ENCODE measurements at regions not wholly inside any gene's neighbourhood (a gene's known extent, or its start where the extent isn't known, plus 50 kb on each side); places are given as distances from the start of the nearest gene placed in this dataset.

- Histone ChIP-seq H3K4me2 (ENCODE audit: low read depth, low read length) (no peak overlapping the region), H3K4ac (ENCODE audit: low read depth, low read length) (no peak overlapping the region), H4K5ac (ENCODE audit: low read depth, low read length) (no peak overlapping the region), H3K4me1 (ENCODE audit: control insufficient read depth, insufficient read depth, low read length) (peaks cover 9% of the 10 kb centered on the region), H3K79me1 (ENCODE audit: low read depth in 1 of 2, low read length in 2 of 2) (no peaks in the 10 kb centered on the region), H3K18ac (ENCODE audit: low read depth, low read length) (no peak overlapping the region), H3K27me3 (ENCODE audit: control insufficient read depth, insufficient read depth, low read length) (no peaks in the 10 kb centered on the region), H2AK9ac (replicated peaks; ENCODE audit: low read depth, low read length, poor library complexity) (no peak overlapping the region), H3K23ac (ENCODE audit: low read depth, low read length) (no peak overlapping the region), H2BK5ac (ENCODE audit: low read depth, low read length, poor library complexity, severe bottlenecking) (no peak overlapping the region), H3K9me1 (ENCODE audit: insufficient read depth, low read length) (peaks cover 3% of the 10 kb centered on the region; the same call in 1 of the 2 replicates), H3K27ac (ENCODE audit: insufficient read depth, low read length) (no peak overlapping the region), H4K20me1 (ENCODE audit: insufficient read depth, low read length) (no peaks in the 10 kb centered on the region), H3K14ac (replicated peaks; ENCODE audit: low read depth, low read length) (no peak overlapping the region), H3K9me3 (ENCODE audit: control insufficient read depth, insufficient read depth, low read length) (peaks cover 13% of the 10 kb centered on the region), H2BK20ac (ENCODE audit: low read depth, low read length) (peak overlapping the region; percentile 34; the same call in 1 of the 2 replicates), H4K91ac (ENCODE audit: insufficient read depth, low read depth, low read length) (no peak overlapping the region), H2AFZ (replicated peaks; ENCODE audit: low read length, poor library complexity) (no peak overlapping the region), H3K56ac (ENCODE audit: extremely low read depth, insufficient read depth, low read length) (no peak overlapping the region), H3K36me3 (ENCODE audit: control insufficient read depth, insufficient read depth, low read length) (no peaks in the 10 kb centered on the region), H2AK5ac (ENCODE audit: low read depth, low read length) (no peak overlapping the region), H2BK15ac (ENCODE audit: low read depth, low read length) (no peak overlapping the region; the same call in 2 of the 3 replicates), H3K4me3 (ENCODE audit: insufficient read depth, low read depth, low read length) (no peak overlapping the region), H2BK120ac (ENCODE audit: low read depth, low read length) (no peak overlapping the region), H3K9ac (ENCODE audit: low read depth, low read length) (no peak overlapping the region), H4K8ac (ENCODE audit: low read depth in 2 of 2, low read length in 2 of 2) (no peak overlapping the region)
- in situ Hi-C loops (cut with MboI; ENCODE audit: low sequenced_read_pairs), result no loop called here
- no CpG with 5 or more reads among the region's 2 CpGs for WGBS, 2 experiments (ENCODE audit: extremely low coverage in 2 of 2, insufficient read length in 1 of 2)
- DNase-seq (no peak), ATAC-seq (ENCODE audit: low read depth) (no peak)
- ChIA-PET POLR2A (ENCODE audit: unreplicated experiment) (no interaction called here), CTCF (no interaction called here)
- BruUV-seq (replicated peaks), result no TSS peak
- intact Hi-C loops (cut with micrococcal nuclease), result loop anchor here (10.0 kb wide), 4 partner anchors 157 to 283 kb away; no protein-coding TSS in a partner anchor
- dilution Hi-C loops (cut with HindIII; ENCODE audit: low sequenced_read_pairs, unreplicated experiment), result no loop called here
- TF ChIP-seq MAFK (IDR thresholded peaks at IDR 0.05; ENCODE audit: low read depth, low read length) (no peak), RCOR1 (IDR thresholded peaks at IDR 0.05; ENCODE audit: insufficient replicate concordance, low read length) (no peak), NFE2L2 (IDR thresholded peaks at IDR 0.05; ENCODE audit: low read depth, low read length) (no peak), RFX5 (IDR thresholded peaks at IDR 0.05; ENCODE audit: low read depth, low read length) (no peak), CHD1 (IDR thresholded peaks at IDR 0.05; ENCODE audit: low read depth, low read length) (no peak), SMC3 (IDR thresholded peaks at IDR 0.05; ENCODE audit: low read depth, low read length) (no peak), CEBPB (IDR thresholded peaks at IDR 0.05; ENCODE audit: low read depth, low read length) (no peak), RAD21 (IDR thresholded peaks at IDR 0.05; ENCODE audit: low read length) (no peak)
- TF ChIP-seq, protein P1, sequence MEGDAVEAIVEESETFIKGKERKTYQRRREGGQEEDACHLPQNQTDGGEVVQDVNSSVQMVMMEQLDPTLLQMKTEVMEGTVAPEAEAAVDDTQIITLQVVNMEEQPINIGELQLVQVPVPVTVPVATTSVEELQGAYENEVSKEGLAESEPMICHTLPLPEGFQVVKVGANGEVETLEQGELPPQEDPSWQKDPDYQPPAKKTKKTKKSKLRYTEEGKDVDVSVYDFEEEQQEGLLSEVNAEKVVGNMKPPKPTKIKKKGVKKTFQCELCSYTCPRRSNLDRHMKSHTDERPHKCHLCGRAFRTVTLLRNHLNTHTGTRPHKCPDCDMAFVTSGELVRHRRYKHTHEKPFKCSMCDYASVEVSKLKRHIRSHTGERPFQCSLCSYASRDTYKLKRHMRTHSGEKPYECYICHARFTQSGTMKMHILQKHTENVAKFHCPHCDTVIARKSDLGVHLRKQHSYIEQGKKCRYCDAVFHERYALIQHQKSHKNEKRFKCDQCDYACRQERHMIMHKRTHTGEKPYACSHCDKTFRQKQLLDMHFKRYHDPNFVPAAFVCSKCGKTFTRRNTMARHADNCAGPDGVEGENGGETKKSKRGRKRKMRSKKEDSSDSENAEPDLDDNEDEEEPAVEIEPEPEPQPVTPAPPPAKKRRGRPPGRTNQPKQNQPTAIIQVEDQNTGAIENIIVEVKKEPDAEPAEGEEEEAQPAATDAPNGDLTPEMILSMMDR (conservative IDR thresholded peaks at IDR 0.05; ENCODE audit: low read depth, low read length), result no peak
- TF ChIP-seq, protein P2, sequence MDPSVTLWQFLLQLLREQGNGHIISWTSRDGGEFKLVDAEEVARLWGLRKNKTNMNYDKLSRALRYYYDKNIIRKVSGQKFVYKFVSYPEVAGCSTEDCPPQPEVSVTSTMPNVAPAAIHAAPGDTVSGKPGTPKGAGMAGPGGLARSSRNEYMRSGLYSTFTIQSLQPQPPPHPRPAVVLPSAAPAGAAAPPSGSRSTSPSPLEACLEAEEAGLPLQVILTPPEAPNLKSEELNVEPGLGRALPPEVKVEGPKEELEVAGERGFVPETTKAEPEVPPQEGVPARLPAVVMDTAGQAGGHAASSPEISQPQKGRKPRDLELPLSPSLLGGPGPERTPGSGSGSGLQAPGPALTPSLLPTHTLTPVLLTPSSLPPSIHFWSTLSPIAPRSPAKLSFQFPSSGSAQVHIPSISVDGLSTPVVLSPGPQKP (IDR thresholded peaks at IDR 0.05; ENCODE audit: borderline replicate concordance, low read depth, low read length), result no peak
Measured at GRCh38 chr18:10232062-10232461, 222.4 kb upstream of the APCDD1 start.

Data from IMR-90 (cell line).